A549 (cell line): ENCODE measurements at regions not wholly inside any gene's neighbourhood (a gene's known extent, or its start where the extent isn't known, plus 50 kb on each side); places are given as distances from the start of the nearest gene placed in this dataset.
"Not testable (repeated sequence)": the region's sequence is repeated elsewhere in the genome, so short reads cannot be mapped to it uniquely, and the experiment has no call there.

Source experiments
- CTCF ChIP-seq: fragments of >200 bp; sonication (Bioruptor Twin); formaldehyde crosslinking; IDR thresholded peaks from 3 replicates; pipeline ENCODE4 v1.5.1; 2016
- RCOR1 ChIP-seq: fragments of 150-350 bp; IDR thresholded peaks from 2 replicates; pipeline ENCODE4 v1.6.1; 2014; ENCODE audit warnings: antibody characterized with exemption, low read length, low read depth

GRCh38 chr10:37493185-37493796, 364.1 kb downstream of the ZNF248 start:
- not testable (repeated sequence) for TF ChIP-seq CTCF, RCOR1
